Prostate gland (tissue), 2 donors: ENCODE measurements at regions not wholly inside any gene's neighbourhood (a gene's known extent, or its start where the extent isn't known, plus 50 kb on each side); places are given as distances from the start of the nearest gene placed in this dataset.
"Not testable (repeated sequence)": the region's sequence is repeated elsewhere in the genome, so short reads cannot be mapped to it uniquely, and the experiment has no call there.

Experiments
- DNase-seq: peaks from one replicate; pipeline ENCODE4 v3.0.0-alpha.2; 2019; ENCODE audit warnings: low spot score
- H3K27ac ChIP-seq, 2 donors: fragments of 200-600 bp; sonication (generic); 2 replicates each; pipeline ENCODE4 v1.5.1; 2017 to 2019
- H3K27me3 ChIP-seq: fragments of 200-600 bp; sonication (generic); replicated peaks from 2 replicates; pipeline ENCODE4 v1.5.1; 2019; ENCODE audit not compliant: insufficient read depth
- H3K36me3 ChIP-seq, 2 donors: fragments of 200-600 bp; sonication (generic); 1 replicate in 1 of 2; 2 replicates in 1 of 2; pipeline versions ENCODE4 v1.5.1 to v1.8.1; 2017 to 2019
- H3K4me1 ChIP-seq: fragments of 200-600 bp; sonication (generic); replicated peaks from 2 replicates; pipeline ENCODE4 v1.5.1; 2019
- H3K4me3 ChIP-seq, 2 donors: fragments of 200-600 bp; sonication (generic); 2 replicates each; pipeline ENCODE4 v1.5.1; 2017 to 2019
- H3K9me3 ChIP-seq: fragments of 200-600 bp; sonication (generic); 2 replicates; pipeline ENCODE4 v1.5.1; 2017
- POLR2A ChIP-seq: fragments of 450-650 bp; IDR thresholded peaks from one replicate; pipeline ENCODE4 v1.6.1; 2016; ENCODE audit warnings: antibody characterized with exemption, mild to moderate bottlenecking
- POLR2AphosphoS5 ChIP-seq: sonication (generic); formaldehyde crosslinking; IDR thresholded peaks from one replicate; pipeline ENCODE4 v1.6.1; 2017; ENCODE audit warnings: antibody characterized with exemption
- WGBS: methylation state at CpG from one replicate; pipeline ENCODE4 v1.1.5; 2018; 5-methylcytosine and 5-hydroxymethylcytosine counted together
- intact Hi-C: fragments of 100-400 bp; cut with DNase I; formaldehyde crosslinking; loops from one replicate; pipeline ENCODE4 v1.14.2; 2022
- TF ChIP-seq, protein P1 (sequence below), 4 experiments: fragments of 200-600 bp in 2 of 4; fragments of 450-650 bp in 2 of 4; sonication (generic) in 2 of 4; IDR thresholded peaks; 1 replicate in 3 of 4; 2 replicates in 1 of 4; pipeline ENCODE4 v1.5.1; 2016 to 2019; ENCODE audit warnings: antibody characterized with exemption in 4 of 4, mild to moderate bottlenecking in 2 of 4, moderate library complexity in 2 of 4

DNA sequence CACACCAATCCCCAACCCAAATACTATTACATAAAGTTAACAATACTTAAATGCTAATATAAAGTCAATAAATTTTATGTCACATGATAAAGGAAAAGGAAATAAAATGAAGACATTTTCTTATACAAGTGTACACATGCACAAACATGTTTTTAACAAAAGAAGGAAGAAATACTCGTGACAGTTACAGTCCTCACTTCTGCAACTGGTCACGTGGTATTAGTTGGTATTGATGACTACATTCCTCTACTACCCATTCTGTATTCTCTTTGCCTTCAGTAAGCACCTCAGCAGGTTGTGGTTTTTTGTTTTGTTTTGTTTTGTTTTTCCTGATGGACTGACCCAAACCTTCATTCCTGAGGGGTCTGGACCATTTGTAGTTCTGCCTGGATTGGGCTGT lies 176.9 kb upstream of the CCNH start:
- 63% methylated on average over 2 of the region's 2 CpGs for WGBS
- intact Hi-C loops = no loop called here
- Histone ChIP-seq H3K4me1 (no peaks in the 10 kb centered on the region), H3K4me3 (no peak overlapping the region), H3K27me3 (no peaks in the 10 kb centered on the region), H3K9me3 (no peaks in the 10 kb centered on the region), H3K27ac (no peak overlapping the region), H3K36me3 (no peaks in the 10 kb centered on the region)
- DNase-seq = no peak
- TF ChIP-seq POLR2AphosphoS5 (no peak), POLR2A (no peak)
- TF ChIP-seq, protein P1, sequence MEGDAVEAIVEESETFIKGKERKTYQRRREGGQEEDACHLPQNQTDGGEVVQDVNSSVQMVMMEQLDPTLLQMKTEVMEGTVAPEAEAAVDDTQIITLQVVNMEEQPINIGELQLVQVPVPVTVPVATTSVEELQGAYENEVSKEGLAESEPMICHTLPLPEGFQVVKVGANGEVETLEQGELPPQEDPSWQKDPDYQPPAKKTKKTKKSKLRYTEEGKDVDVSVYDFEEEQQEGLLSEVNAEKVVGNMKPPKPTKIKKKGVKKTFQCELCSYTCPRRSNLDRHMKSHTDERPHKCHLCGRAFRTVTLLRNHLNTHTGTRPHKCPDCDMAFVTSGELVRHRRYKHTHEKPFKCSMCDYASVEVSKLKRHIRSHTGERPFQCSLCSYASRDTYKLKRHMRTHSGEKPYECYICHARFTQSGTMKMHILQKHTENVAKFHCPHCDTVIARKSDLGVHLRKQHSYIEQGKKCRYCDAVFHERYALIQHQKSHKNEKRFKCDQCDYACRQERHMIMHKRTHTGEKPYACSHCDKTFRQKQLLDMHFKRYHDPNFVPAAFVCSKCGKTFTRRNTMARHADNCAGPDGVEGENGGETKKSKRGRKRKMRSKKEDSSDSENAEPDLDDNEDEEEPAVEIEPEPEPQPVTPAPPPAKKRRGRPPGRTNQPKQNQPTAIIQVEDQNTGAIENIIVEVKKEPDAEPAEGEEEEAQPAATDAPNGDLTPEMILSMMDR (IDR thresholded peaks at IDR 0.05) = no peak

GRCh38 chr5:87588316-87588715 lies 175.6 kb upstream of the CCNH start:
- no peaks in the 10 kb centered on the region for H3K9me3 ChIP-seq
- H3K4me1 ChIP-seq = no peaks in the 10 kb centered on the region
- WGBS = 62% methylated on average over 4 of the region's 4 CpGs
- intact Hi-C loops = no loop called here
- H3K4me3 ChIP-seq = no peak overlapping the region
- no peak for DNase-seq
- no peak overlapping the region for H3K27ac ChIP-seq
- no peaks in the 10 kb centered on the region for H3K36me3 ChIP-seq
- H3K27me3 ChIP-seq = no peaks in the 10 kb centered on the region
- TF ChIP-seq, protein P1 (IDR thresholded peaks at IDR 0.05) = no peak

DNA sequence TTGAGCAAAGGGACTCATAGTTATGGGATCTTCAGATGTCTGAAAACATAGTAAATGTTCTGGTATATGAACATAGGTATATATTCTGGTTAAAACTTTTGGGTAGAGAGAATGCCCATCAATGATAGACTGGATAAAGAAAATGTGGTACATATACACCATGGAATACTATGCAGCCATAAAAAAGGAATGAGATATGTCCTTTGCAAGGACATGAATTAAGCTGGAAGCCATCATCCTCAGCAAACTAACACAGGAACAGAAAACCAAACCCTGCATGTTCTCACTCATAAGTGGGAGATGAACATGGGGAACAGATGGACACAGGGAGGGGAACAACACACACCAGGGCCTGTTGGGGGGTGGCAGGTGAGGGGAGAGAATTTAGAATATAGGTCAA lies 171.0 kb upstream of the CCNH start:
- DNase-seq, H3K27me3 ChIP-seq, H3K4me3 ChIP-seq, H3K4me1 ChIP-seq, H3K9me3 ChIP-seq, H3K27ac ChIP-seq, intact Hi-C loops, H3K36me3 ChIP-seq: not testable (repeated sequence)

GRCh38 chr5:87582149-87582548 lies 169.4 kb upstream of the CCNH start:
- TF ChIP-seq, protein P1 (IDR thresholded peaks at IDR 0.05) = no peak
- TF ChIP-seq POLR2A (no peak), POLR2AphosphoS5 (no peak)
- Histone ChIP-seq H3K9me3 (no peaks in the 10 kb centered on the region), H3K4me1 (no peaks in the 10 kb centered on the region), H3K36me3 (no peaks in the 10 kb centered on the region), H3K4me3 (no peak overlapping the region), H3K27me3 (no peaks in the 10 kb centered on the region), H3K27ac (no peak overlapping the region)
- intact Hi-C loops = no loop called here
- no peak for DNase-seq
- WGBS = 91% methylated on average over 4 of the region's 4 CpGs

DNA sequence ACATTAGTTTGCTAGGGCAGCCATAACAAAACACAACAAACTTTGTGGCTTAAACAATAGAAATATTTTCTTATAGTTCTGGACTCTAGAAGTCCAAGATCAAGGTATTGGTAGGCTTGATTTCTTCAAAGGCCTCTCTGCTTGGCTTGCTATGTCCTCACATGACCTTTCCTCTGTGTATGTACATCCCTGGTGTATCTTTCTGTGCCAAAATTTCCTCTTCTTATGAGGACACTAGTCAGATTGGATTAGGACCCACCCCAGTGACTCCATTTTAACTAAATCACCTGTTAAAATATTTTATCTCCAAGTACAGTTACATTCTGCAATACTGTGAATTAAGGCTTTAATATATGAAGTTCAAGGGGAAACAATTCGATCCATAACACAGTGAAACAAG lies 168.9 kb upstream of the CCNH start:
- no peak overlapping the region for H3K4me3 ChIP-seq
- H3K27me3 ChIP-seq = no peaks in the 10 kb centered on the region
- no peaks in the 10 kb centered on the region for H3K9me3 ChIP-seq
- H3K36me3 ChIP-seq = no peaks in the 10 kb centered on the region
- no peaks in the 10 kb centered on the region for H3K4me1 ChIP-seq
- H3K27ac ChIP-seq = no peak overlapping the region
- DNase-seq = no peak
- intact Hi-C loops = no loop called here
- 94% methylated on average over 1 of the region's 1 CpG for WGBS
- no peak for TF ChIP-seq POLR2A
- TF ChIP-seq, protein P1 (IDR thresholded peaks at IDR 0.05) = no peak
- TF ChIP-seq POLR2AphosphoS5 = no peak

DNA sequence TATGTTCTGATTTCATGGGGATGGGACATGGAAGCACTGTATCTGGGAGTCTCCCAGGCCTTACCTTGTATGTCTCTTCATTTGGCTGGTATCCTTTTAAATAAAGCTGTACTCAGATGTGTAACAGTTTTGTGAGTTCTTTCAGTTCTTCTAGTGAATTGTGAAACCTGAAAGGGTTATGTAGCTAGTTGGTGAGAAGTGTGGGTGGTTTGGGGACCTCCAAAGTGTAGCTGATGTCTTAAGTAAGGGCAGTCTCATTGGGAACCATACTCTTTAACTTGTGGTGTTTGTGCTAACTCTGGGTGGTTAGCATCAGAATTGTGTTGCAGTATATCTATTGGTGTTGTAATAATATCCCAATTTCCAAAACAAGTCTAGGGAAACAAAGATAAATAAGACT lies 166.9 kb upstream of the CCNH start:
- H3K4me3 ChIP-seq = no peak overlapping the region
- DNase-seq = no peak
- intact Hi-C loops = no loop called here
- no peaks in the 10 kb centered on the region for H3K27me3 ChIP-seq
- TF ChIP-seq POLR2AphosphoS5 (no peak), POLR2A (no peak)
- TF ChIP-seq, protein P1 (IDR thresholded peaks at IDR 0.05) = no peak
- H3K36me3 ChIP-seq = no peaks in the 10 kb centered on the region
- H3K9me3 ChIP-seq = no peaks in the 10 kb centered on the region
- H3K27ac ChIP-seq = no peak overlapping the region
- no peaks in the 10 kb centered on the region for H3K4me1 ChIP-seq
